Hepatocyte (in vitro differentiated cells): ENCODE measurements at regions not wholly inside any gene's neighbourhood (a gene's known extent, or its start where the extent isn't known, plus 50 kb on each side); places are given as distances from the start of the nearest gene placed in this dataset.

ENCODE experiments used
- DNase-seq: peaks from one replicate; pipeline ENCODE4 v3.0.0-alpha.2; 2016; ENCODE audit warnings: low spot score
- H2AFZ ChIP-seq: fragments of 200-600 bp; sonication (generic); 2 replicates; pipeline ENCODE4 v1.6.0; 2016; ENCODE audit warnings: antibody characterized with exemption, mild to moderate bottlenecking
- H3K27ac ChIP-seq: fragments of 200-600 bp; sonication (generic); 2 replicates; pipeline ENCODE4 v1.5.1; 2016; ENCODE audit warnings: mild to moderate bottlenecking
- H3K27me3 ChIP-seq: fragments of 200-600 bp; sonication (generic); 2 replicates; pipeline ENCODE4 v1.6.1; 2016
- H3K36me3 ChIP-seq: fragments of 200-600 bp; sonication (generic); replicated peaks from 2 replicates; pipeline ENCODE4 v1.5.1; 2016; ENCODE audit warnings: low read depth; ENCODE audit not compliant: insufficient read depth
- H3K4me1 ChIP-seq: fragments of 200-600 bp; sonication (generic); 2 replicates; pipeline ENCODE4 v1.5.1; 2016; ENCODE audit warnings: mild to moderate bottlenecking, moderate library complexity; ENCODE audit not compliant: insufficient read depth
- H3K4me2 ChIP-seq: fragments of 200-600 bp; sonication (generic); 2 replicates; pipeline ENCODE4 v1.6.0; 2016
- H3K4me3 ChIP-seq: fragments of 200-600 bp; sonication (generic); 2 replicates; pipeline ENCODE4 v1.5.1; 2016; ENCODE audit warnings: mild to moderate bottlenecking
- H3K79me2 ChIP-seq: fragments of 200-600 bp; sonication (generic); 2 replicates; pipeline ENCODE4 v1.6.0; 2017; ENCODE audit warnings: mild to moderate bottlenecking
- H3K9me2 ChIP-seq: fragments of 200-600 bp; sonication (generic); replicated peaks from 2 replicates; pipeline ENCODE4 v1.6.0; 2017; ENCODE audit warnings: mild to moderate bottlenecking; ENCODE audit not compliant: insufficient read depth
- H3K9me3 ChIP-seq: fragments of 200-600 bp; sonication (generic); 2 replicates; pipeline ENCODE4 v1.5.1; 2016; ENCODE audit warnings: low read depth, mild to moderate bottlenecking
- H4K20me1 ChIP-seq: fragments of 200-600 bp; sonication (generic); 2 replicates; pipeline ENCODE4 v1.6.0; 2016; ENCODE audit warnings: mild to moderate bottlenecking; ENCODE audit not compliant: insufficient read depth, poor library complexity, severe bottlenecking
- EZH2 ChIP-seq: fragments of 200-600 bp; sonication (generic); IDR thresholded peaks from 2 replicates; pipeline ENCODE4 v1.6.1; 2016; ENCODE audit warnings: antibody characterized with exemption, mild to moderate bottlenecking, borderline replicate concordance
- EZH2phosphoT487 ChIP-seq: fragments of 200-600 bp; sonication (generic); IDR thresholded peaks from one replicate; pipeline ENCODE4 v1.6.1; 2018; ENCODE audit warnings: antibody characterized with exemption, mild to moderate bottlenecking, low read depth, moderate library complexity; ENCODE audit not compliant: unreplicated experiment, severe bottlenecking
- WGBS: methylation state at CpG from one replicate; pipeline ENCODE4 v1.1.6; 2016; ENCODE audit warnings: low lambda C conversion rate; ENCODE audit errors: missing lambda C conversion rate; 5-methylcytosine and 5-hydroxymethylcytosine counted together
- TF ChIP-seq, protein P1 (sequence below): fragments of 200-600 bp; sonication (generic); IDR thresholded peaks from 2 replicates; pipeline ENCODE4 v1.5.1; 2016; ENCODE audit warnings: antibody characterized with exemption, mild to moderate bottlenecking; ENCODE audit not compliant: poor library complexity

DNA sequence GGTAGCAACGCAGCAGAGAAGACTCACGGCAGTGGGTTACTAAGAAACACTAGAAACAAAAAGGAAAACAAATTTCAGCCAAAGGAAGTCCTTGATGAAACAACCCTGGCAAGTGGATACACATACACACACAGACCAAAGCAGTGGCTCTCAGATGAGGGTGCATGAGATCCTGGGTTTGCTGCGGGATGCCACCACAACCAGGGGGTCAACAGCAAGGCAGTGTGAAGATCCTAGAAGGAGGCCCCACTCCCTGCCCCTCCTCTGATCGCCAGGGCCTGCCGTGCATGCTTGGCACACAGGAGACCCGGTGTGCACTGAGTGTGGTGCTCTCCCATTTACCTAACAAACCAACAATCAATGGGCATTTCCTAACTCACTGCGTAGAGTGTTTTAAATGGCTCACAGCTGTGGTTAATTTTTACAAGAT, 252.3 kb upstream of the KLF14 start:
- Histone ChIP-seq H3K27me3 (no peaks in the 10 kb centered on the region), H3K27ac (no peak overlapping the region), H3K4me1 (no peaks in the 10 kb centered on the region), H2AFZ (no peak overlapping the region), H3K9me3 (no peaks in the 10 kb centered on the region), H3K36me3 (no peaks in the 10 kb centered on the region), H3K9me2 (no peaks in the 10 kb centered on the region), H3K79me2 (no peaks in the 10 kb centered on the region), H4K20me1 (no peaks in the 10 kb centered on the region), H3K4me2 (no peak overlapping the region), H3K4me3 (no peak overlapping the region)
- 83% methylated on average over 7 of the region's 7 CpGs for WGBS
- TF ChIP-seq EZH2 (no peak), EZH2phosphoT487 (no peak)
- TF ChIP-seq, protein P1, sequence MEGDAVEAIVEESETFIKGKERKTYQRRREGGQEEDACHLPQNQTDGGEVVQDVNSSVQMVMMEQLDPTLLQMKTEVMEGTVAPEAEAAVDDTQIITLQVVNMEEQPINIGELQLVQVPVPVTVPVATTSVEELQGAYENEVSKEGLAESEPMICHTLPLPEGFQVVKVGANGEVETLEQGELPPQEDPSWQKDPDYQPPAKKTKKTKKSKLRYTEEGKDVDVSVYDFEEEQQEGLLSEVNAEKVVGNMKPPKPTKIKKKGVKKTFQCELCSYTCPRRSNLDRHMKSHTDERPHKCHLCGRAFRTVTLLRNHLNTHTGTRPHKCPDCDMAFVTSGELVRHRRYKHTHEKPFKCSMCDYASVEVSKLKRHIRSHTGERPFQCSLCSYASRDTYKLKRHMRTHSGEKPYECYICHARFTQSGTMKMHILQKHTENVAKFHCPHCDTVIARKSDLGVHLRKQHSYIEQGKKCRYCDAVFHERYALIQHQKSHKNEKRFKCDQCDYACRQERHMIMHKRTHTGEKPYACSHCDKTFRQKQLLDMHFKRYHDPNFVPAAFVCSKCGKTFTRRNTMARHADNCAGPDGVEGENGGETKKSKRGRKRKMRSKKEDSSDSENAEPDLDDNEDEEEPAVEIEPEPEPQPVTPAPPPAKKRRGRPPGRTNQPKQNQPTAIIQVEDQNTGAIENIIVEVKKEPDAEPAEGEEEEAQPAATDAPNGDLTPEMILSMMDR, result no peak
- DNase-seq, result no peak

DNA sequence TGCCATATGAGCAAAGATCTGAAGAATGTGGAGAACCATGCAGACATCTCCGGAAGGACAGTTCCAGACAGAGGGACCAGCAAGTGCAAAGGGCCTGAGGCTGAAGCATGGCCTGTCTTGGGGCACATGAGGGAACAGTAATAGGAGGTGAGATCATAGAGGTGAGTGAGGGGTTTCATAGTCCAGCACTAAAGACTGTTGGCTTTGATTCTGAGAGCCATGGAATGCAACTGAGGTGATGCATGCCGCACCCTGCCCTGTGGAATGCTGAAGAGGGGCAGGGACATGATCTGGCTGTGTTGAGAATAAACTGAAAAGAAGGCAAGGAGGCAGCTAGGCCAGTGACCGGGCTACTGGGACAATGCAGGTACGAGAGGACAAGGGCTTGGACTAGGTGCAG, 253.1 kb upstream of the KLF14 start:
- Histone ChIP-seq H4K20me1 (no peaks in the 10 kb centered on the region), H3K4me3 (no peak overlapping the region), H3K4me2 (no peak overlapping the region), H3K9me2 (no peaks in the 10 kb centered on the region), H3K9me3 (no peaks in the 10 kb centered on the region), H3K36me3 (no peaks in the 10 kb centered on the region), H3K27ac (no peak overlapping the region), H3K79me2 (no peaks in the 10 kb centered on the region), H2AFZ (no peak overlapping the region), H3K4me1 (no peaks in the 10 kb centered on the region), H3K27me3 (no peaks in the 10 kb centered on the region)
- 86% methylated on average over 4 of the region's 4 CpGs for WGBS
- TF ChIP-seq EZH2 (no peak), EZH2phosphoT487 (no peak)
- TF ChIP-seq, protein P1, result no peak
- no peak for DNase-seq

- 58% methylated on average over 5 of the region's 5 CpGs for WGBS
- TF ChIP-seq EZH2, result no peak
- TF ChIP-seq, protein P1, result no peak
- no peak for TF ChIP-seq EZH2phosphoT487
- Histone ChIP-seq H4K20me1 (no peaks in the 10 kb centered on the region), H3K4me1 (no peaks in the 10 kb centered on the region), H3K4me2 (no peak overlapping the region), H3K27ac (no peak overlapping the region), H3K79me2 (no peaks in the 10 kb centered on the region), H3K9me2 (no peaks in the 10 kb centered on the region), H3K4me3 (no peak overlapping the region), H3K36me3 (no peaks in the 10 kb centered on the region), H2AFZ (no peak overlapping the region), H3K9me3 (no peaks in the 10 kb centered on the region), H3K27me3 (no peaks in the 10 kb centered on the region)
- no peak for DNase-seq
These were observed 254.4 kb upstream of the KLF14 start for GRCh38 chr7:130988443-130988842.
